ENCODE measurements at regions not wholly inside any gene's neighbourhood (a gene's known extent, or its start where the extent isn't known, plus 50 kb on each side); places are given as distances from the start of the nearest gene placed in this dataset.

- Mint-ChIP-seq H3K4me1 (ENCODE audit: low read depth) (no peaks in the 10 kb centered on the region), H3K36me3 (ENCODE audit: insufficient read depth in 2 of 2) (no peaks in the 10 kb centered on the region), H3K4me3 (no peak overlapping the region), H3K27me3 (ENCODE audit: low read depth) (no peaks in the 10 kb centered on the region), H3K9me3 (peaks cover 2 to 5% of the 10 kb centered on the region in 2 donors), H3K27ac (no peak overlapping the region)
- DNase-seq (no peak), ATAC-seq (replicated peaks in 1 of 2) (no peak)
Observed at GRCh38 chr6:114446342-114446741, 103.5 kb upstream of the HS3ST5 start.

- ATAC-seq (replicated peaks in 1 of 2) = no peak
- Mint-ChIP-seq H3K27me3 (ENCODE audit: low read depth) (no peaks in the 10 kb centered on the region), H3K36me3 (ENCODE audit: insufficient read depth in 2 of 2) (no peaks in the 10 kb centered on the region), H3K4me3 (no peak overlapping the region), H3K9me3 (peaks cover 2 to 7% of the 10 kb centered on the region in 2 donors), H3K27ac (no peak overlapping the region), H3K4me1 (ENCODE audit: low read depth) (no peaks in the 10 kb centered on the region)
- no peak for DNase-seq
Observed at GRCh38 chr6:114445846-114446245, 103.0 kb upstream of the HS3ST5 start.

- no peaks in the 10 kb centered on the region for H3K4me1 Mint-ChIP-seq (ENCODE audit: low read depth)
- H3K27ac Mint-ChIP-seq = no peak overlapping the region
- H3K4me3 Mint-ChIP-seq = no peak overlapping the region
- no peak for DNase-seq
- H3K9me3 Mint-ChIP-seq = peaks cover 1 to 4% of the 10 kb centered on the region in 2 donors
- no peak for ATAC-seq (replicated peaks in 1 of 2)
- no peaks in the 10 kb centered on the region for H3K27me3 Mint-ChIP-seq (ENCODE audit: low read depth)
- no peaks in the 10 kb centered on the region for H3K36me3 Mint-ChIP-seq (ENCODE audit: insufficient read depth in 2 of 2)
Observed at GRCh38 chr6:114439411-114439810, 96.6 kb upstream of the HS3ST5 start.

- ATAC-seq (replicated peaks in 1 of 2) (no peak), DNase-seq (no peak)
- Mint-ChIP-seq H3K36me3 (ENCODE audit: insufficient read depth in 2 of 2) (no peaks in the 10 kb centered on the region), H3K9me3 (peaks cover 1 to 2% of the 10 kb centered on the region in 2 donors), H3K27me3 (ENCODE audit: low read depth) (no peaks in the 10 kb centered on the region), H3K4me3 (no peak overlapping the region), H3K4me1 (ENCODE audit: low read depth) (no peaks in the 10 kb centered on the region), H3K27ac (no peak overlapping the region)
Observed at GRCh38 chr6:114437235-114437634, 94.4 kb upstream of the HS3ST5 start.

- Mint-ChIP-seq H3K27ac (no peak overlapping the region), H3K9me3 (peaks cover 1 to 2% of the 10 kb centered on the region in 2 donors), H3K4me3 (no peak overlapping the region), H3K27me3 (ENCODE audit: low read depth) (no peaks in the 10 kb centered on the region), H3K36me3 (ENCODE audit: insufficient read depth in 2 of 2) (no peaks in the 10 kb centered on the region), H3K4me1 (ENCODE audit: low read depth) (no peaks in the 10 kb centered on the region)
- no peak for ATAC-seq (replicated peaks in 1 of 2)
- no peak for DNase-seq
Observed at GRCh38 chr6:114436691-114437090, 93.9 kb upstream of the HS3ST5 start.

GRCh38 chr6:114435985-114436384 lies 93.2 kb upstream of the HS3ST5 start:
- H3K9me3 Mint-ChIP-seq = peaks cover 0 to 2% of the 10 kb centered on the region in 2 donors
- no peak overlapping the region for H3K27ac Mint-ChIP-seq
- H3K4me3 Mint-ChIP-seq = no peak overlapping the region
- DNase-seq = no peak
- H3K4me1 Mint-ChIP-seq (ENCODE audit: low read depth) = no peaks in the 10 kb centered on the region
- H3K36me3 Mint-ChIP-seq (ENCODE audit: insufficient read depth in 2 of 2) = no peaks in the 10 kb centered on the region
- no peaks in the 10 kb centered on the region for H3K27me3 Mint-ChIP-seq (ENCODE audit: low read depth)
- ATAC-seq (replicated peaks in 1 of 2) = no peak

- H3K27ac Mint-ChIP-seq = no peak overlapping the region
- H3K27me3 Mint-ChIP-seq (ENCODE audit: low read depth) = no peaks in the 10 kb centered on the region
- no peaks in the 10 kb centered on the region for H3K36me3 Mint-ChIP-seq (ENCODE audit: insufficient read depth in 2 of 2)
- no peak for ATAC-seq (replicated peaks in 1 of 2)
- DNase-seq = no peak
- no peaks in the 10 kb centered on the region for H3K4me1 Mint-ChIP-seq (ENCODE audit: low read depth)
- no peak overlapping the region for H3K4me3 Mint-ChIP-seq
- no peaks in the 10 kb centered on the region for H3K9me3 Mint-ChIP-seq
Observed at GRCh38 chr6:114432400-114432799, 89.6 kb upstream of the HS3ST5 start.

GRCh38 chr6:114431641-114432040 lies 88.8 kb upstream of the HS3ST5 start:
- no peaks in the 10 kb centered on the region for H3K36me3 Mint-ChIP-seq (ENCODE audit: insufficient read depth in 2 of 2)
- ATAC-seq (replicated peaks in 1 of 2) (no peak), DNase-seq (no peak)
- H3K4me1 Mint-ChIP-seq (ENCODE audit: low read depth) = no peaks in the 10 kb centered on the region
- H3K27ac Mint-ChIP-seq = no peak overlapping the region
- H3K4me3 Mint-ChIP-seq = no peak overlapping the region
- H3K27me3 Mint-ChIP-seq (ENCODE audit: low read depth) = no peaks in the 10 kb centered on the region
- no peaks in the 10 kb centered on the region for H3K9me3 Mint-ChIP-seq

GRCh38 chr6:114430534-114431124 lies 87.8 kb upstream of the HS3ST5 start:
- no peak for DNase-seq
- Mint-ChIP-seq H3K27me3 (ENCODE audit: low read depth) (no peaks in the 10 kb centered on the region), H3K27ac (no peak overlapping the region), H3K36me3 (ENCODE audit: insufficient read depth in 2 of 2) (no peaks in the 10 kb centered on the region), H3K9me3 (no peaks in the 10 kb centered on the region), H3K4me3 (no peak overlapping the region), H3K4me1 (ENCODE audit: low read depth) (no peaks in the 10 kb centered on the region)
- no peak for ATAC-seq (replicated peaks in 1 of 2)

- peaks cover 4 to 5% of the 10 kb centered on the region in 2 donors for H3K9me3 Mint-ChIP-seq
- no peaks in the 10 kb centered on the region for H3K4me1 Mint-ChIP-seq (ENCODE audit: low read depth)
- H3K4me3 Mint-ChIP-seq = no peak overlapping the region
- no peak for DNase-seq
- no peak for ATAC-seq (replicated peaks in 1 of 2)
- no peak overlapping the region for H3K27ac Mint-ChIP-seq
- no peaks in the 10 kb centered on the region for H3K36me3 Mint-ChIP-seq (ENCODE audit: insufficient read depth in 2 of 2)
- no peaks in the 10 kb centered on the region for H3K27me3 Mint-ChIP-seq (ENCODE audit: low read depth)
Observed at GRCh38 chr6:114428341-114428740, 85.5 kb upstream of the HS3ST5 start.

- Mint-ChIP-seq H3K4me3 (no peak overlapping the region), H3K9me3 (peaks cover 7 to 11% of the 10 kb centered on the region in 2 donors), H3K36me3 (ENCODE audit: insufficient read depth in 2 of 2) (peaks cover 0 to 3% of the 10 kb centered on the region in 2 donors), H3K27ac (no peak overlapping the region), H3K27me3 (ENCODE audit: low read depth) (no peaks in the 10 kb centered on the region), H3K4me1 (ENCODE audit: low read depth) (no peaks in the 10 kb centered on the region)
- ATAC-seq (replicated peaks in 1 of 2) (no peak), DNase-seq (no peak)
Observed at GRCh38 chr6:114421199-114421598, 78.4 kb upstream of the HS3ST5 start.

GRCh38 chr6:114419175-114419574 lies 76.4 kb upstream of the HS3ST5 start:
- H3K27ac Mint-ChIP-seq = no peak overlapping the region
- no peak overlapping the region for H3K4me3 Mint-ChIP-seq
- H3K9me3 Mint-ChIP-seq = peaks cover 3 to 11% of the 10 kb centered on the region in 2 donors
- no peak for DNase-seq
- peaks cover 0 to 3% of the 10 kb centered on the region in 2 donors for H3K36me3 Mint-ChIP-seq (ENCODE audit: insufficient read depth in 2 of 2)
- H3K4me1 Mint-ChIP-seq (ENCODE audit: low read depth) = no peaks in the 10 kb centered on the region
- ATAC-seq (replicated peaks in 1 of 2) = no peak
- H3K27me3 Mint-ChIP-seq (ENCODE audit: low read depth) = no peaks in the 10 kb centered on the region

GRCh38 chr6:114418304-114418972 lies 75.6 kb upstream of the HS3ST5 start:
- no peak for ATAC-seq (replicated peaks in 1 of 2)
- H3K4me3 Mint-ChIP-seq = no peak overlapping the region
- no peak overlapping the region for H3K27ac Mint-ChIP-seq
- H3K36me3 Mint-ChIP-seq (ENCODE audit: insufficient read depth in 2 of 2) = peaks cover 0 to 3% of the 10 kb centered on the region in 2 donors
- H3K4me1 Mint-ChIP-seq (ENCODE audit: low read depth) = no peaks in the 10 kb centered on the region
- H3K27me3 Mint-ChIP-seq (ENCODE audit: low read depth) = no peaks in the 10 kb centered on the region
- H3K9me3 Mint-ChIP-seq = peaks cover 2 to 9% of the 10 kb centered on the region in 2 donors
- DNase-seq = no peak

Measured in activated T-cell treated with anti-CD3 and anti-CD28 coated beads, Interleukin-2, amount 50 U/mL, for 72 hours (primary cell).